Fibroblast of the aortic adventitia (primary cell): ENCODE measurements at regions not wholly inside any gene's neighbourhood (a gene's known extent, or its start where the extent isn't known, plus 50 kb on each side); places are given as distances from the start of the nearest gene placed in this dataset.

Source experiments
- DNase-seq: peaks from one replicate; pipeline ENCODE4 v3.0.0-alpha.2; 2010; ENCODE audit warnings: low read depth
- H3K4me3 ChIP-seq: 2 replicates; pipeline ENCODE4 v1.5.1; 2011; ENCODE audit warnings: low read depth, mild to moderate bottlenecking, control low read depth, low read length, moderate library complexity
- TF ChIP-seq, protein P1 (sequence below): IDR thresholded peaks from 2 replicates; pipeline ENCODE4 v1.5.1; 2011; ENCODE audit warnings: mild to moderate bottlenecking, low read length, control low read depth, inconsistent platforms; ENCODE audit not compliant: insufficient read depth

DNA sequence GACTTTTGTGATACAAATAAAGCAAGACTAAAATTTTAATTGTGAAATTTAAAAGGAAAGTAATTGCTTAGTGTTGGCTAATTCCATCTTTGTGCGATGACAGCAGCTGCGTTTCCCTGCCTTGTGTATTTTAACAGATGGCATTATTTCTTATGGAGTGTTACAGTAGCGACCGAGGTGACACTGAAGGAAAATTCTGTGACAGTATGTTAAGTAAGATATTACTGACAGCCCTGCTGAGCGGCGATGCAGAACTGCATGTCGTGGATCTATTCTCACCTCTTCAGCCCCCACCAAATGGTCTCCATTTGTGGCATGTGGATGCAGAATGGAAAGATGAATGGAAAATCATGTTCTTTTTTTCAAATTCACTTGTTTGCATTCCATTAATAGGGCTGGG lies 289.4 kb downstream of the RNF144B start:
- no peak for DNase-seq
- H3K4me3 ChIP-seq, result no peak overlapping the region
- TF ChIP-seq, protein P1, sequence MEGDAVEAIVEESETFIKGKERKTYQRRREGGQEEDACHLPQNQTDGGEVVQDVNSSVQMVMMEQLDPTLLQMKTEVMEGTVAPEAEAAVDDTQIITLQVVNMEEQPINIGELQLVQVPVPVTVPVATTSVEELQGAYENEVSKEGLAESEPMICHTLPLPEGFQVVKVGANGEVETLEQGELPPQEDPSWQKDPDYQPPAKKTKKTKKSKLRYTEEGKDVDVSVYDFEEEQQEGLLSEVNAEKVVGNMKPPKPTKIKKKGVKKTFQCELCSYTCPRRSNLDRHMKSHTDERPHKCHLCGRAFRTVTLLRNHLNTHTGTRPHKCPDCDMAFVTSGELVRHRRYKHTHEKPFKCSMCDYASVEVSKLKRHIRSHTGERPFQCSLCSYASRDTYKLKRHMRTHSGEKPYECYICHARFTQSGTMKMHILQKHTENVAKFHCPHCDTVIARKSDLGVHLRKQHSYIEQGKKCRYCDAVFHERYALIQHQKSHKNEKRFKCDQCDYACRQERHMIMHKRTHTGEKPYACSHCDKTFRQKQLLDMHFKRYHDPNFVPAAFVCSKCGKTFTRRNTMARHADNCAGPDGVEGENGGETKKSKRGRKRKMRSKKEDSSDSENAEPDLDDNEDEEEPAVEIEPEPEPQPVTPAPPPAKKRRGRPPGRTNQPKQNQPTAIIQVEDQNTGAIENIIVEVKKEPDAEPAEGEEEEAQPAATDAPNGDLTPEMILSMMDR, result no peak

DNA sequence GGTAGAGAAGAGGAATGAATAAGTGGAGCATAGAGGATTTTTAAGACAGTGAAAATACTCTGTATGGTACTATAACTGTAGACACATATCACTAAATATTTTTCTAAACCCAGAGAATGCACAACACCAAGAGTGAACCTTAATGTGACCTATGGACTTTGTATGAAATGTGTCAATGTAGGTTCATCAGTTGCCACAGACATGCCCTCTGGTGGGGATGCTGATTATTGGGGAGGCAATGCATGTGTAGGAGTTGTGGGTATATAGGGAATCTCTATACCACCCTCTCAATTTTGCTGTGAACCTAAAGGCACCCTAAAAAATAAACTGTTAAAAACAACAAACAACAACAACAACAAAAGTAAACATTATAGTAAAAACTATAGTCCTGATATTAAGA lies 293.7 kb downstream of the RNF144B start:
- TF ChIP-seq, protein P1, result no peak
- H3K4me3 ChIP-seq, result no peak overlapping the region
- DNase-seq, result no peak

DNA sequence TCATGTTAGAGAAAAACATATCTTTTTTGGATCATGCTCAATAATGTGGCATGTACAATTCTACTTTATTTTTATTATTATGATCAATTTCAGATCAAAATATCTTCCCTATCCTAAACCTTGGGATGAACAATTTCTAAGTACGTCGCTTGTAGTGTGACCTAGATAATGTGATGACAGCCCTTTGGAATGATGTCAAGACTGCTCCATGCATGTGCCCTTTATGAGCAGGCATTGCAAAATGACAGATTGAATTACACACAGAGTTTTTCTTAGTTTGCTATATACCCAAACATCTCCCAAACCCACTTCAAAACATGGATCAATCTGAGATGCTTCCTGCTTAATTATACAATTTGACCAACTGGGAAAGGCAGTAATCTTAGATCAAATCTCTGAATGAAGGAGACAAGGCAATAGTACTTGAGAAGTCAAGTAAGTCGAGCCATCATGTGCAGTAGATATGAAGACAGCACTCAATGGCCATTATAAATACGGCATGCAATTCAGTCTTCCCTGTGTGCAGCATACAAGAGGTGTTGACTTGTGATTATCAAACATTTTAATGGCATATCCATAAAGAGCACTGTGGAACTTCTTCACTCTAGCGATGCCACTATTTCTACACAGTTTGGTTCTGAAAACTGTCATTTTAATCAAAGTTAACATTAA lies 294.8 kb downstream of the RNF144B start:
- TF ChIP-seq, protein P1, result no peak
- DNase-seq, result no peak

DNA sequence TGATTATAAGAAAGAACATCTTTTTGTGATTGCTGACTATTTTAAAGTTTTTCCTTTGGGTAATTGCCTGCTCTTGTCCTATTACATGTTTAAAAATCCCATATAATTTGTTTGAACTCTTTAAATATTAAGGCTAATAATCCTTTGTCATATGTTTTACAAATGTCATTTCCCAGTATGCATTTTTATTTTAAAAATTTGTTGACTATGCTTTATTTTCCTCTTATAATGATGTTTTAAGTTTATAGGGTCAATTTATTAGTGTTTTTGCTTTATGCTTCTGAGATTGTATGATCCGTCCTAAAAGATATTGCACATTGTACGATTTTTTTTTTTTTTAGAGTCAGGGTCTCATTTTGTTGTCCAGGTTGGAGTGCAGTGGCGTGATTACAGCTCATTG lies 297.2 kb downstream of the RNF144B start:
- H3K4me3 ChIP-seq, result no peak overlapping the region
- no peak for DNase-seq
- TF ChIP-seq, protein P1, result no peak

More for the DNA sequence above, 294.8 kb downstream of the RNF144B start:
- H3K4me3 ChIP-seq, result no peak overlapping the region

DNA sequence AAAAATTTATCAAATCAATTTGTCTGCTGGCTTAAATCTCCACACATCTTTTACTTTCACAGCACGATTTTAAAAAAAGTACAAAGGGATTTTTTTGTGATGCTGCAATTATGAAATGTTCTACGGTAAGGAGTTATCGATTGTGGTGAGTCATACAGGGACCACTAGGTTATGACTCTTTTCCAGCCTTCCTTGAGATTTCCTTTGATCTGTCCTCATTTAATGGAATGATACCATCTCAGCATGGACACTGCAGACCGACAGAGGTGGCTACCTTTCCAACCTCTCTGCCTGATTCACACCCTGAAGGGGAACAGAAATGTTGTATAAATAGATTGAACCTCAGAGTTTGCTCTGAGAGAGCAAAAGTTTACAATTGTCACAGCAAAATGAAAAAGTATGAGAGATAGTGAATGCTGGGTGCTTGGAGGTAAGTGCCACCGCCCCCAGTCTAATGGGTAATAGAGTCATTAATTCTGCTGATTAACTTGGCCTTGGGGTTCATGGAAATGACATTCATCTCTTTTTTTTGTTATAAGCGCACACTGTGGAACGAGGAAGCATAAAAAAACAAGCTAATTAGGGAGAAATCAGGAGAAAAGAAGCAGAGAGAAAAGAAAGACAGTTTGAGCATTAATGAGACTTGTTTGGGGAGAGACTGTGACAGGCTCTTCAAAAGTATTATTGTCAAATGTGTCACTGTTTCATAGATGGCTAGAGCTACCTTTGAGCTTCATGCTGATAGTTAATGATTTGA lies 306.0 kb downstream of the RNF144B start:
- TF ChIP-seq, protein P1, result no peak
- no peak overlapping the region for H3K4me3 ChIP-seq

DNA sequence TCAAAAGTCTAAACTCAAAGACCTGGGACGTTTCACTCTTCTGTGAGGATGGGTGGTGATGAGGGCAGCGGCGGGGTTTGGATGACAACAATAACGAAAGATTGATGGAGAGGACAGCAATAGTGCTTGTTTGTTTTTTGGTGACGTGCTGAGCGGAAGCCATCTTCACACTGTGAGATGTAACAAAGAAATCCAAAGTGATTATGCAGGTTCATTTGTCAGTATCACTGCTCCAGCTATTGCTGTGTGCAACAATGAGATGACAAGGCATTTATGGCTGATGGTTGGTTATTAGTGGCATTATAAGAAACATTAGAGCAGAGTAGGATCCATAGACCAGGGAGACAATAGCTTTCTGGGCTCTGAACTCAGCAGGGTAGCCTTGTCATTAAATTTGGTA lies 306.7 kb downstream of the RNF144B start:
- TF ChIP-seq, protein P1, result no peak

More for the DNA sequence above, 306.0 kb downstream of the RNF144B start:
- no peak for DNase-seq

More for the DNA sequence above, 306.7 kb downstream of the RNF144B start:
- H3K4me3 ChIP-seq, result no peak overlapping the region
- no peak for DNase-seq
